K562 (cell line): ENCODE measurements at regions not wholly inside any gene's neighbourhood (a gene's known extent, or its start where the extent isn't known, plus 50 kb on each side); places are given as distances from the start of the nearest gene placed in this dataset.

ENCODE experiments used
- CC2D1A ChIP-seq: fragments of 450-650 bp; IDR thresholded peaks from 2 replicates; pipeline ENCODE4 v1.6.1; 2017; ENCODE audit warnings: mild to moderate bottlenecking
- GTF3C2 ChIP-seq: IDR thresholded peaks from 3 replicates; pipeline ENCODE4 v1.6.1; 2011; ENCODE audit warnings: borderline replicate concordance, mild to moderate bottlenecking, moderate library complexity; ENCODE audit not compliant: insufficient read length; ENCODE audit errors: extremely low read depth
- RHOXF2B ChIP-seq: fragments of 250-450 bp; sonication (Bioruptor Pico); conservative IDR thresholded peaks from 2 replicates; pipeline ENCODE4 v1.5.1; 2021
- ZNF445 ChIP-seq: fragments of 250-450 bp; sonication (Bioruptor Pico); IDR thresholded peaks from 2 replicates; pipeline ENCODE4 v1.4.0; 2020; ENCODE audit warnings: low read depth, mild to moderate bottlenecking, moderate library complexity
- ZNF75A ChIP-seq: fragments of 450-650 bp; formaldehyde crosslinking; IDR thresholded peaks from 2 replicates; pipeline ENCODE4 v1.4.0; 2020; ENCODE audit warnings: mild to moderate bottlenecking
- TF ChIP-seq, protein P1 (sequence below): fragments of 450-650 bp; IDR thresholded peaks from 2 replicates; pipeline ENCODE4 v1.6.1; 2016; ENCODE audit warnings: missing biosample characterization, missing genetic modification characterization

DNA sequence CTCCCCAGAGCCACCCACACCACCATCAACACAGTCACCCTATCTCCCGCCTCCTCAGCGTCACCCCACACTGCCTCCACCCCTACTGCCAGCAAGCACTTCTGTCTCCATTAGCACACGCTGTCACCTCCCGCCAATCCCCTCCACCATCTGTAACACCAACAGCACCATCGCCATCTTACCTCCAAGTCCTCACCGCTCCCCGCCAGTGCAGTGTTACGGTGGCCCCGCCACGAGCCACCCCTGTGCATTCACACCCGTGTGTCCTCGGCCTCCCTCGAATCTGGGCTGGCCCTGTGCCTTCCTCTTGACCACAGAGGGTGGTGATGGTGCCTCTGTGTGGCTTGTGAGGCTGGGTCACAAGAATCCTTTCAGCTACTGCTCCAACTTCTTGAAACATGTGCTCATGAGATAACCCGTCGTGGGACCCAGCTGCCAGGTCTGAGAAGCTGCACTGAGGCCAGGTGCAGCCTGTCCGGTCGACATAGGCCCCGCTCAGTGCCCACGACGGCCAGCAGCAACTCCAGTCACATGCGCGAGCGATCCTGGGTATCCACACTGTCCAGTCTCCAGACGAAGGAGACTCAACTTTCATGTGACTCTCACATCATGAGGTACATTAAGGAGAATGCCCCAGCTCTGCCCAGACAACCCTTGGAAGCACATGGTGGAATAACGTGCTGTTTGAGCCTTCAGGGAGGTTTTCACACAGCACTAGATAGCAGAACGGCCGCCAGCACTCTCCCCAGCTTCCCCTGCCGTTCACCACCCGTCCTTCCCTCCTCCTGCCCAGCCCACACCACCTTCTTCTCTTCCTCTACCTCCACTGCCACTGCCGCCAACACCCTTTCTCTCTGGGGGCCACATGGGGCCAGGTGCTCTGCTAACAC is 72.6 kb upstream of the ASB18 start (continued):
- TF ChIP-seq ZNF445 (CRISPR knock-in tag): no peak
- no peak for TF ChIP-seq GTF3C2
- no peak for TF ChIP-seq CC2D1A
- no peak for TF ChIP-seq ZNF75A (CRISPR knock-in tag)
- TF ChIP-seq, protein P1, sequence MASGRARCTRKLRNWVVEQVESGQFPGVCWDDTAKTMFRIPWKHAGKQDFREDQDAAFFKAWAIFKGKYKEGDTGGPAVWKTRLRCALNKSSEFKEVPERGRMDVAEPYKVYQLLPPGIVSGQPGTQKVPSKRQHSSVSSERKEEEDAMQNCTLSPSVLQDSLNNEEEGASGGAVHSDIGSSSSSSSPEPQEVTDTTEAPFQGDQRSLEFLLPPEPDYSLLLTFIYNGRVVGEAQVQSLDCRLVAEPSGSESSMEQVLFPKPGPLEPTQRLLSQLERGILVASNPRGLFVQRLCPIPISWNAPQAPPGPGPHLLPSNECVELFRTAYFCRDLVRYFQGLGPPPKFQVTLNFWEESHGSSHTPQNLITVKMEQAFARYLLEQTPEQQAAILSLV: no peak
- no peak for TF ChIP-seq RHOXF2B (CRISPR knock-in tag)
